Tibial nerve (tissue), 4 donors: ENCODE measurements at regions not wholly inside any gene's neighbourhood (a gene's known extent, or its start where the extent isn't known, plus 50 kb on each side); places are given as distances from the start of the nearest gene placed in this dataset.

Experiments used
- DNase-seq, 2 donors: peaks; one replicate each; pipeline ENCODE4 v3.0.0-alpha.2; 2019; ENCODE audit warnings: low spot score in 2 of 2
- H3K27ac ChIP-seq, 4 donors: fragments of 200-600 bp; sonication (generic) in 3 of 4; one replicate each; pipeline ENCODE4 v1.5.1; 2017 to 2019; ENCODE audit warnings: mild to moderate bottlenecking in 1 of 4
- H3K27me3 ChIP-seq, 2 donors: fragments of 200-600 bp; sonication (generic) in 1 of 2; one replicate each; pipeline versions ENCODE4 v1.5.1 to v1.6.0; 2017 to 2019
- H3K36me3 ChIP-seq, 3 donors: fragments of 200-600 bp; sonication (generic); one replicate each; pipeline ENCODE4 v1.5.1; 2018 to 2019
- H3K4me1 ChIP-seq, 4 donors: fragments of 200-600 bp; sonication (generic) in 3 of 4; one replicate each; pipeline ENCODE4 v1.5.1; 2017 to 2019
- H3K4me3 ChIP-seq, 4 donors: fragments of 200-600 bp; sonication (generic) in 3 of 4; one replicate each; pipeline ENCODE4 v1.5.1; 2017 to 2019; ENCODE audit warnings: mild to moderate bottlenecking in 1 of 4, moderate library complexity in 1 of 4
- H3K9me3 ChIP-seq, 4 donors: fragments of 200-600 bp; sonication (generic) in 3 of 4; one replicate each; pipeline ENCODE4 v1.5.1; 2017 to 2019
- CTCF ChIP-seq, 5 experiments: fragments of 200-600 bp in 3 of 5; fragments of 450-650 bp in 2 of 5; sonication (generic) in 3 of 5; IDR thresholded peaks; one replicate each; pipeline ENCODE4 v1.5.1; 2016 to 2019; ENCODE audit warnings: antibody characterized with exemption in 5 of 5, mild to moderate bottlenecking in 3 of 5, moderate library complexity in 2 of 5
- EP300 ChIP-seq, 2 donors: sonication (generic); formaldehyde crosslinking; IDR thresholded peaks; one replicate each; pipeline ENCODE4 v1.6.1; 2017; ENCODE audit warnings: antibody characterized with exemption in 2 of 2, mild to moderate bottlenecking in 1 of 2
- POLR2A ChIP-seq, 2 donors: fragments of 450-650 bp; IDR thresholded peaks; one replicate each; pipeline ENCODE4 v1.6.1; 2017; ENCODE audit warnings: antibody characterized with exemption in 2 of 2, mild to moderate bottlenecking in 2 of 2, moderate library complexity in 2 of 2
- WGBS, 2 donors: methylation state at CpG; one replicate each; pipeline ENCODE4 v1.1.5; 2018; 5-methylcytosine and 5-hydroxymethylcytosine counted together

DNA sequence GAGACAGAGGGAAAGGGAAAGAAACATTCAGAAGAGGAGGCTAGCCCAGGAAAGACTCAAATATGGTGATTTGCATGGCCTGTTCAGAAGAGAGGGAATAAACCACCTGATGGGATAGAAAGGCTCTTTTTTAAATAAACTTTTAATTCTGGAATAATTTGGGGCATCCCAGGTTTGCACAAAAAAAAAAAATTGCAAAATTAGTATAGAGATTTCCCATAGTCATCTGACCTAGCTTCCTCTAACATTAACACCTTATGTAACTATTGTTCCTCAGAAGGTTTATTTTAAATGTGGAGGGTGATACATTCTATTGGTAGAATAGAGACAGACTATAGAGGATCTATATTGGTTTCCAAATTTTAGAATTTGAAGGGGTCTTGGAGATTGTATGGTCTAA lies 330.4 kb upstream of the SLC14A2 start:
- Histone ChIP-seq H3K4me1 (no peaks in the 10 kb centered on the region), H3K27ac (no peak overlapping the region), H3K36me3 (no peaks in the 10 kb centered on the region), H3K4me3 (no peak overlapping the region), H3K27me3 (no peaks in the 10 kb centered on the region), H3K9me3 (no peaks in the 10 kb centered on the region)
- DNase-seq, result no peak
- TF ChIP-seq EP300 (IDR thresholded peaks at IDR 0.05) (no peak), POLR2A (IDR thresholded peaks at IDR 0.05) (no peak), CTCF (IDR thresholded peaks at IDR 0.05) (no peak)

- no peaks in the 10 kb centered on the region for H3K36me3 ChIP-seq
- no peaks in the 10 kb centered on the region for H3K9me3 ChIP-seq
- H3K27me3 ChIP-seq, result no peaks in the 10 kb centered on the region
- no peak overlapping the region for H3K27ac ChIP-seq
- TF ChIP-seq CTCF (IDR thresholded peaks at IDR 0.05) (no peak), POLR2A (IDR thresholded peaks at IDR 0.05) (no peak), EP300 (IDR thresholded peaks at IDR 0.05) (no peak)
- no peak for DNase-seq
- 89 to 91% methylated on average over 10 of the region's 10 CpGs for WGBS, 2 donors
- no peak overlapping the region for H3K4me3 ChIP-seq
- no peaks in the 10 kb centered on the region for H3K4me1 ChIP-seq
These were observed 330.0 kb upstream of the SLC14A2 start for GRCh38 chr18:45285251-45285650.

DNA sequence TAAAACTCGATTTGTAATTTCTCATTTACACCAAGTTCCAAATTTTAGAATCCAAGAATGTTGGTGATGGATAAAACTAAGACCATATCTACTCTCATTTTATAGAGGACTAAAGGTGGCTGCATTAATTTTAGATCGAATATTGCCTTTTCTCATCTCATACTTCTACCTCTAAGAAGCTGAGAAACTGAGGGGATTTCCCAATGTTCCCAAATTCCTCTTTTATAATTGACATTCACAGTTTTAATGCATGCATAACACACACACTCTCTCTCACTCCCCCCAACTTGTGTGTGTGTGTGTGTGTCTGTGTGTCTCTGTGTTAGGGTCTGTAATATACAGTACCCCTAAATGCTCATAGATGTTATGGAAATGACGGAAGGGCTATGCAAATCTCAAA lies 328.8 kb upstream of the SLC14A2 start:
- H3K9me3 ChIP-seq, result no peaks in the 10 kb centered on the region
- TF ChIP-seq POLR2A (IDR thresholded peaks at IDR 0.05) (no peak), EP300 (IDR thresholded peaks at IDR 0.05) (no peak), CTCF (IDR thresholded peaks at IDR 0.05) (no peak)
- H3K36me3 ChIP-seq, result no peaks in the 10 kb centered on the region
- H3K27me3 ChIP-seq, result no peaks in the 10 kb centered on the region
- H3K27ac ChIP-seq, result no peak overlapping the region
- no peak for DNase-seq
- 82 to 87% methylated on average over 3 of the region's 3 CpGs for WGBS, 2 donors
- H3K4me3 ChIP-seq, result no peak overlapping the region
- H3K4me1 ChIP-seq, result no peaks in the 10 kb centered on the region

GRCh38 chr18:45287531-45287930 lies 327.7 kb upstream of the SLC14A2 start:
- TF ChIP-seq CTCF (IDR thresholded peaks at IDR 0.05), result no peak
- TF ChIP-seq POLR2A (IDR thresholded peaks at IDR 0.05), result no peak
- no peak for TF ChIP-seq EP300 (IDR thresholded peaks at IDR 0.05)
- H3K27ac ChIP-seq, result no peak overlapping the region
- H3K4me1 ChIP-seq, result no peaks in the 10 kb centered on the region
- DNase-seq, result no peak
- H3K4me3 ChIP-seq, result no peak overlapping the region
- no peaks in the 10 kb centered on the region for H3K9me3 ChIP-seq
- H3K27me3 ChIP-seq, result no peaks in the 10 kb centered on the region
- 77 to 82% methylated on average over 9 of the region's 9 CpGs for WGBS, 2 donors
- H3K36me3 ChIP-seq, result no peaks in the 10 kb centered on the region

GRCh38 chr18:45290364-45290763 lies 324.9 kb upstream of the SLC14A2 start:
- Histone ChIP-seq H3K4me1 (no peaks in the 10 kb centered on the region), H3K27me3 (no peaks in the 10 kb centered on the region), H3K4me3 (no peak overlapping the region), H3K9me3 (no peaks in the 10 kb centered on the region), H3K27ac (no peak overlapping the region), H3K36me3 (no peaks in the 10 kb centered on the region)
- WGBS, 2 donors, result 93 to 98% methylated on average over 4 of the region's 4 CpGs
- DNase-seq, result no peak
- TF ChIP-seq EP300 (IDR thresholded peaks at IDR 0.05) (no peak), POLR2A (IDR thresholded peaks at IDR 0.05) (no peak), CTCF (IDR thresholded peaks at IDR 0.05) (no peak)
